ENCODE measurements at regions not wholly inside any gene's neighbourhood (a gene's known extent, or its start where the extent isn't known, plus 50 kb on each side); places are given as distances from the start of the nearest gene placed in this dataset.
A peak's percentile ranks its signal among the peaks of the same experiment; 100 is the strongest.

DNA sequence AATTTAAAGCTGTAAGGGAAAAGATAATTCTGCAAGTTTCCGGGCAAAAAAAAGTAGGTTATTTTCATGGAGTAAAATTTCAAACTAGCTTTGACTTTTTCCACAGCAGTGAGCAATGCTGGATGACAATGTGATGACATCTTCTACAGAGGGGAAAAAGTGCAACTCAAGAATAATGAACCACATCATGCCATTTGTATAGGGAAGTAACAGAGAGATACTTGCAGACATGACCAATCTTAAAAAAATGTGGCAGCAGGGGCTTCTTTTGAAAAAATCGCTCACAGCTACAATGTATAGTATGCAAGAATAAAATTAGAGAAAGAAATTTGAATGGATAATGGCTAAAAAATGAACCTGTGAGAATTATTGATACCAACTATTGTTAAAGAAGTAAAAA is 115.5 kb downstream of the DHRS2 start:
- DNase-seq (ENCODE audit: low read depth), result peak; percentile 32

DNA sequence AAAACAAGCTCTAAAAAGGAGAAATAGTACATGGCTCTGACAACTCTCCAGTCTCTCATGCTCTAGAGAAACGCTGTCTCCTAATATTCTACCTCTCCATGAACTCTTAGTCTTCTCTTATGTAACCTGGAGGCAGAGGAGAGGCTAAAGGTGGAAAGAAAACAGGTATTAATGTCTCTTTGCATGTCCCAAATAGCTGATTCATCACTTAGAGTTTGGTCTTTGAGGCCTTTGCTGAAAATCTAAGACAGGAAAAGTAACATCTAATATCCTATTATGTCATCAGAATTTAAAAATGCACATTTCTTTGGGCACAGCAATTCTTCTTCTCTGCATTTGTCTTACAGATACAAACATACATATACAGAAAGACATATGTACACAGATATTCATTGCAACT is 127.2 kb downstream of the DHRS2 start:
- DNase-seq (ENCODE audit: low read depth), result no peak

DNA sequence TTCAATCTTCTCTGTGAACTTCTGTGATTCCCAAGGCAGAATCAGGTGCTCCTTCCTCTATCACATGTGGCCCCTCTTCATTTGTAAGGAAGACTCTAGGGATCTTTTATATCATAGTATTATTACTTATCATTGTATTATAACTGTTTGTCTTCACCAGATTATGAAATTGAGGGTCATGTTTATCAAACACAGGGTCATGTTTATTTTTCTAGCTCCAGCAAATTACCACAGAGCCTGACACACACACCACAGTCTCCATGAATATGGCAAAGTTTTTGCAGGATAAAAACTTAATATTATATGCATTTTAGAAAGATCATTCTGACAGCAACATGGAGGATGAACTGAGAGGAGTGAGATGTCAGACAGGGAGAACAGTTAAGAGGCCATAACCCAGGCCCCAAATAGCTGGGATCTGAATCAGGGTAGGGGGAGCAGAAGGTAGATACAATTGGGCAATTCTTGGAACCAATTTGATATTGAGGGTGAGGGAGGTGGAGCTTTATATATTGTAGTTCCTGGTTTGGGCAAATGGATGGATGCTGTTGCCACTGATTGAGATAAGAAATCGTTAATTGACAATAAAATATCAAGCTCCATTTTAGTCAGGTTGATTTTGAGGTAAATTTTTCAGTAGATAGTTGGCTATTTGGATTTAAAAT is 130.7 kb downstream of the DHRS2 start:
- no peak for DNase-seq (ENCODE audit: low read depth)

GRCh38 chr14:23769221-23769728 is 133.1 kb downstream of the DHRS2 start:
- peak; percentile 13 for DNase-seq (ENCODE audit: low read depth)

- no peak for DNase-seq (ENCODE audit: low read depth)
Measured at GRCh38 chr14:23773981-23774380, 137.8 kb downstream of the DHRS2 start.

DNA sequence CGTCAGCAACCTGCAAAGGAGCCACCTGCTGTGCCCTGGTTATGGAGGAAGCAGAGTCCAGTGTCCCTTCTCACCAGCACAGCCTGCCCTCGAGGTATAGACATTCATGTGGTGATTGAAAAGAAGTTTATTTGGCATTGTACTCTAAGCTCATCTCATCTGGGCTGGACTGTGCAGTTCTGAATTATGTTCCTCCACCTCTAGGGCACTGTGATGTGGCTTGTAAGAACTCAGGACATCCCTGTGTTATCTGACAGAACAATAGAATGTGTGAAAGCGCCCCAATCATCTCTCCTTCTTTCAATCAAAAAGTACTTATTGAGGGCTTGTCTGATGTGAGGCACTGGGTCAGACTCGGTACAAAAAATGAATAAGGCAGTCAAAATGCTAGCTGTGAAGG is 140.1 kb downstream of the DHRS2 start:
- no peak for DNase-seq (ENCODE audit: low read depth)

- no peak for DNase-seq (ENCODE audit: low read depth)
Measured at GRCh38 chr14:23785208-23785607, 149.0 kb downstream of the DHRS2 start.

DNA sequence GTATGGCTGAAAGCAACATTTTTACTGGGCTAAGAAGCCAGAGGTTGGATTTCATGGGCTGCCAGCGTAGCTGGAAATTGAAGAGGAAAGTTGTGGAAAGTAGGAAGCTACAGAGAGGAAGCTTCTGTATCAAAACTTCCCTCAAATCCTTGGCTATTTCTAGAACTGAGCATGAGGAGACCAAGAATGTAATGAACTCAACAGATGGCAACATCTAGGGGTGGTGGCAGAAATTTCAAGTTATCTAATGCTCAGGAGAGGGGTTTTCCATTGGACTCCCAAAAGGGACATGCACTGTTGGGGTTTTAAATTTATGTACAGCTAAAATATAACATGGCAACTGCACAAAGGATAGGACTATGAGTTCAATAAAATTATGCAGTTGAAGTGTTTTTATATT is 151.3 kb downstream of the DHRS2 start:
- no peak for DNase-seq (ENCODE audit: low read depth)

DNA sequence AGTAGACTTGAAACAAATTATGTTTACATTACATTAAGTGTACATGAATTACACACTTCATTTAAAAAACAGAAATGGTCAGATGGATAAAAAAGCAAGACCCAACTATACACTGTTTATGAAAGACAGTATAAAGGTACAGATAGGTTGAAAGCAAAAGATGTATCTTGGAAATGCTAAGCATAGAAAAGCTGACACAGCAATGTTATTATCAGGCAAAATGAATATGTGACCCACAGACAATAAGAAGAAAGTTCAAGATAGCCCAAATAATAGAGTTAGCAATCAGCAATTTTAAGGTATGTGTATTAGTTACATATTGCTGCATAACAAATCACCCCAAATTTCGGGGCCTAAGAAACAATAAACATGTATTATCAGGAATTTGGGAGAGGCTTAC is 153.5 kb downstream of the DHRS2 start:
- no peak for DNase-seq (ENCODE audit: low read depth)

GRCh38 chr14:23793532-23793931 is 157.4 kb downstream of the DHRS2 start:
- no peak for DNase-seq (ENCODE audit: low read depth)

DNA sequence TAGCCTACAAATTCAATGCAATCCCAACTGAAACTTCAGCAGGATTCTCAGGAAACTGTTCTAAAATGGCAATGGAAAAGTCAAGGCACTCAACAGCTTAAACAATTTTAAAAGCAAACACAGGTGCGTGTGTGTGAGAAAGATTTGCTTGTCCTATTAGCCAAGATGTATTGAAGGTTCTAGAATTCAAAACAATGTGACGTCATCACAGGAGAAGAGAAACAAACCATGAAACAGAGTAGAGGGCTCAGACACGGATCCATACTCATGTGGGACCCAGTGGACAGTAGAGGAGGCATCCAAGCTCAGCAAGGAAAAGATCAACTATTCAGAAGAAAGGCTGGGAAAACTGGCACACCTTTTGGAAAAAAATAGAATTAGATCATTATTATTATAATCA is 152.8 kb upstream of the DHRS4 start:
- DNase-seq (ENCODE audit: low read depth), result no peak

GRCh38 chr14:23801766-23802165 is 151.8 kb upstream of the DHRS4 start:
- no peak for DNase-seq (ENCODE audit: low read depth)

DNA sequence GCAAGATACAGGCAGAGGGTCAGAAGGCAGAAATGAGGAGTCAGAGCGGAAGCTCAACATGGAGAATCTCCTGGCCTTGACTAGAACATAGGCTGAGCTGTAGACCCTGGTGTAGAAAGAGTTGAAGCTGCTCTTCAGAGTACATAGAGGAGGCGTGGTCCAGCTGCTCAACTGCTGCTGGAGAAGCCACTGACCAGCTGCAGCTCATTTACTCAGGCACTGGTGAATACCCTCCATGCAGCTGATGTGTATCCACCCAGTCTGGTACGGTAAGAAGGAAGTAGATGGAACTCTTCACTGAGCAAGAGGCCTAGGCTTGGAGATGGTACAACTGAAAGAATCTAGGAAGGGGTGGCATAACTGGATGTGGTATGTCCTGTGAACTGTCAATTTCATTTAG is 148.8 kb upstream of the DHRS4 start:
- DNase-seq (ENCODE audit: low read depth), result no peak

GRCh38 chr14:23805761-23806160 is 147.8 kb upstream of the DHRS4 start:
- DNase-seq (ENCODE audit: low read depth), result no peak

- DNase-seq (ENCODE audit: low read depth), result no peak
Measured at GRCh38 chr14:23814527-23815256, 138.9 kb upstream of the DHRS4 start.

- DNase-seq (ENCODE audit: low read depth), result no peak
Measured at GRCh38 chr14:23816371-23816770, 137.2 kb upstream of the DHRS4 start.

- no peak for DNase-seq (ENCODE audit: low read depth)
Measured at GRCh38 chr14:23817164-23817767, 136.3 kb upstream of the DHRS4 start.

DNA sequence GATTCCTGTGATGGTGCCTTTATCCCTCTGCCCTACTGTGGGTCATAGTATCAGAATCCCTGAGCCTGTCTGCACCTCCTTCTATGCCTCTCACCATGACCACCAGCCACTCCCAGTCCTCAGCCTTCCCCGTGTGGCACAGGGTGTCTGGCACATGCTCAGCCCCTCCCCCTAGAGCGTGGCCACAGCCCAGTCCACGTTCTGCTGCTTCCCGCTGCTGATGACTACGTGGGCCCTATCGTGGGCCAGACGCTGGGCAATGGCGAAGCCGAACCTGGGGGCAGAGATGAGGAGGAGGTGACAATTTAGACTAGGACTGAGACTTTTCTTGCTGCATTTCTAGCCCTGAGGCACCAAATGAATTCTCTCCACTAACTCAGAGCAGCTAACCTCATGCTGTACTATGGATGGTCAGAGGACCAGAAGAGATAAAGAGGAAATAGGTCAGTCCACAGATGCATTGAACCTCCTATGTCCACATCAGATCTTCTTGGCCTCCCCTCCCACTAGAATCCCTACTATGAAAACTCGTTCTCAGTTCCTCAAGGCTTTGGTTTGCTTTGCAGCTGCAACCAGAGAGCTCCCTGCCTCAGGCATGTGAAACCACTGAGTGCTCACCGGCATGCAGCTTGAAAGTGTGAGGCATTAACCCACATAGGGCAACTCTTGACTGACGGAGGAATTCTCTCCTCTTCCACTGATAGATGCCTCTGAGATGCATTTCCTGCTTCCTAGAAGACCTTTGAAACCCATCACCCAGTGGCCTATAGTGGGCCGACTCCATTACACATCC is 126.3 kb upstream of the DHRS4 start:
- peak; percentile 41 for DNase-seq (ENCODE audit: low read depth)

- peak; percentile 32 for DNase-seq (ENCODE audit: low read depth)
Measured at GRCh38 chr14:23828001-23828400, 125.6 kb upstream of the DHRS4 start.

DNA sequence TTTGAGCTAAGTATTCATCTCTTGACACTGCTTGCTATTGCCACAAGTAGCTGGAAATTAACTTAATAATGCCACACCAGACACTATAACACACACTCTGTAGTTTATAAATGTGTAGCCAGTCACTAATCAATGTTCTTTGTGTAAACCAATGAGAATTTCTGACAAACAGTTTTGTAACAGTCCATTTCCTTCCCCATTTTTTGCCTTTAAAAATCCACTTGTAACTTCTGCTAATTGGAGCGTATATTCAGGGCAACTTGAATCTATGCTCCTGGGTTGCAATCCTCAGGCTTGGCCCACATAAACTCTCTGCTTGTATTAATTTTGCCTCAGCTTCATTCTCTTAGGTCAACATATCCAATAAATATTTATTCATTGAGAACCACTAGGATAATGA is 125.0 kb upstream of the DHRS4 start:
- no peak for DNase-seq (ENCODE audit: low read depth)

- DNase-seq (ENCODE audit: low read depth), result peak; percentile 97
Measured at GRCh38 chr14:23829736-23830471, 123.7 kb upstream of the DHRS4 start.

DNA sequence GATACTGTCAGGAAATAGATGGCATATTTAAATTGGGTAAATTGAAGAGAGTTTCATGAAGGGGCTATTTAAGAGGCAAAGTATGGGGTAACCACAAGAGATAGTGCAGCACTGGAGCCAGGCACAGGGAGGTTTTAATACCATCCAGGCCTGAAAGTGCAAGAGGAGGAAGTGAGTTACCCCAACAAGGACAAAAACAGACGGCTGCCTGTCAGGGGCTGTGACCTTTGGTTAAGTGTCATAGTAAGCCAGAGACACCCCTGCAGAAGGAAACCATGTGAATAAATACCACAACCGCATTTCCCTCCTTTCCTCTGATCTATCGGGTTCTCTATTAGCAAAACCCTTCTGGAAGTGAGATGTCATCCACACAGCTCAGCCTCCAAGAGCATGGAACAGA is 122.0 kb upstream of the DHRS4 start:
- DNase-seq (ENCODE audit: low read depth), result peak; percentile 85
